HepG2 (cell line): ENCODE measurements at regions not wholly inside any gene's neighbourhood (a gene's known extent, or its start where the extent isn't known, plus 50 kb on each side); places are given as distances from the start of the nearest gene placed in this dataset.

Experiments used
- BRF2 ChIP-seq: sonication (generic); formaldehyde crosslinking; IDR thresholded peaks from 2 replicates; pipeline ENCODE4 v1.8.1; 2022; ENCODE audit warnings: mild to moderate bottlenecking, missing genetic modification reagents
- CEBPB ChIP-seq: IDR thresholded peaks from 2 replicates; pipeline ENCODE4 v1.6.1; 2011; ENCODE audit warnings: low read depth, low read length, improper control_type of control experiment, borderline replicate concordance
- ELF1 ChIP-seq: sonication (generic); formaldehyde crosslinking; IDR thresholded peaks from 2 replicates; pipeline ENCODE4 v1.4.0; 2020; ENCODE audit warnings: missing genetic modification reagents
- EP300 ChIP-seq, 3 experiments: sonication (generic) in 1 of 3; formaldehyde crosslinking in 1 of 3; IDR thresholded peaks; 2 replicates each; pipeline versions ENCODE4 v1.5.1 to v1.6.1; 2011 to 2020; ENCODE audit warnings: low read depth in 2 of 3, low read length in 2 of 3, borderline replicate concordance in 1 of 3, improper control_type of control experiment in 1 of 3, mild to moderate bottlenecking in 1 of 3, missing genetic modification reagents in 1 of 3, moderate library complexity in 1 of 3
- GABPA ChIP-seq, 2 experiments: IDR thresholded peaks; 2 replicates each; pipeline ENCODE4 v1.6.1; 2011 to 2016; ENCODE audit warnings: low read depth in 2 of 2, low read length in 1 of 2, missing biosample characterization in 1 of 2, missing genetic modification characterization in 1 of 2
- HINFP ChIP-seq: sonication (generic); formaldehyde crosslinking; IDR thresholded peaks from 2 replicates; pipeline ENCODE4 v1.4.0; 2020; ENCODE audit warnings: low read depth, mild to moderate bottlenecking, missing genetic modification reagents
- MAX ChIP-seq: IDR thresholded peaks from 2 replicates; pipeline ENCODE4 v1.6.1; 2012; ENCODE audit warnings: inconsistent platforms
- MLX ChIP-seq: IDR thresholded peaks from 2 replicates; pipeline ENCODE4 v1.6.1; 2016
- SOX6 ChIP-seq, 2 experiments: fragments of 450-650 bp in 1 of 2; sonication (generic) in 1 of 2; formaldehyde crosslinking in 1 of 2; IDR thresholded peaks; 2 replicates each; pipeline versions ENCODE4 v1.4.0 to v1.6.1; 2017 to 2020; ENCODE audit warnings: antibody characterized with exemption in 1 of 2, mild to moderate bottlenecking in 1 of 2, missing genetic modification reagents in 1 of 2
- SP1 ChIP-seq, 2 experiments: fragments of 450-650 bp in 1 of 2; sonication (generic) in 1 of 2; formaldehyde crosslinking in 1 of 2; IDR thresholded peaks; 2 replicates each; pipeline versions ENCODE4 v1.4.0 to v1.6.1; 2016 to 2020; ENCODE audit warnings: missing genetic modification reagents in 1 of 2
- ZNF121 ChIP-seq: sonication (generic); formaldehyde crosslinking; IDR thresholded peaks from 2 replicates; pipeline ENCODE4 v1.5.0; 2020; ENCODE audit warnings: mild to moderate bottlenecking, missing genetic modification reagents
- ZNF33B ChIP-seq: sonication (generic); formaldehyde crosslinking; IDR thresholded peaks from 2 replicates; pipeline ENCODE4 v1.5.1; 2020; ENCODE audit warnings: mild to moderate bottlenecking, missing genetic modification reagents
- ZNF556 ChIP-seq: sonication (generic); formaldehyde crosslinking; IDR thresholded peaks from 2 replicates; pipeline ENCODE4 v1.4.0; 2020; ENCODE audit warnings: mild to moderate bottlenecking, missing genetic modification reagents, borderline replicate concordance

DNA sequence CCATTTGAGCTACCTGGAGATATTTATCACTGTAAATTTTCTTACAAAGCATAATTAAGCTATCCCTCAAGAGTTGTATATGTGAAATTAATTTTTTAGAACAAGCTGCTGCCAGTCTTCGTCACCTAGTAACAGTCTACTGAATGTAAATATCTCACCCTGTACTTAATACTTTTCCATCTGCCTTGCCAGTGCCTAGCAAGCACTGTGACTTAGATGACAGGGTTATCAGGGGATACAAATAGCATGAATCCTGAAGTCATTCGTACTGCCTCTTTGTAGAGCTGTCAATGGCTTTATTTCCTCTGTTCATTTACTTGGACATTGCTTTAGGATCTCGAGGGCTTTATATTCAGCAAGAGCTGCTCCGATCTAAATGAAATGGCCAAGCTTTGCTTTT, 763.6 kb downstream of the ADCYAP1 start:
- no peak for TF ChIP-seq ZNF33B
- TF ChIP-seq CEBPB, result no peak
- TF ChIP-seq ELF1 (CRISPR knock-in tag), result no peak
- no peak for TF ChIP-seq EP300 (IDR thresholded peaks at IDR 0.05; ENCODE audit: low read depth in 2 of 2, low read length in 2 of 2)
- TF ChIP-seq EP300 (CRISPR knock-in tag; IDR thresholded peaks at IDR 0.05; ENCODE audit: borderline replicate concordance), result no peak
- TF ChIP-seq MLX (CRISPR knock-in tag), result no peak
- TF ChIP-seq SOX6 (IDR thresholded peaks at IDR 0.05), result no peak
- TF ChIP-seq SOX6 (CRISPR knock-in tag; IDR thresholded peaks at IDR 0.05), result no peak
- no peak for TF ChIP-seq HINFP (CRISPR knock-in tag)
- TF ChIP-seq GABPA (IDR thresholded peaks at IDR 0.05; ENCODE audit: low read depth, low read length), result no peak
- TF ChIP-seq GABPA (CRISPR knock-in tag; IDR thresholded peaks at IDR 0.05; ENCODE audit: low read depth), result no peak
- no peak for TF ChIP-seq MAX
- no peak for TF ChIP-seq ZNF556 (CRISPR knock-in tag)
- no peak for TF ChIP-seq SP1 (IDR thresholded peaks at IDR 0.05)
- TF ChIP-seq SP1 (CRISPR knock-in tag; IDR thresholded peaks at IDR 0.05), result no peak
- TF ChIP-seq ZNF121 (CRISPR knock-in tag), result no peak
- TF ChIP-seq BRF2 (CRISPR knock-in tag), result no peak
